ENCODE measurements at regions not wholly inside any gene's neighbourhood (a gene's known extent, or its start where the extent isn't known, plus 50 kb on each side); places are given as distances from the start of the nearest gene placed in this dataset.

GRCh38 chr2:75336451-75336850 is 137.1 kb upstream of the TACR1 start:
- Histone ChIP-seq H3K79me2 (ENCODE audit: control insufficient read depth, insufficient read depth, low read length) (no peaks in the 10 kb centered on the region), H3K4me1 (ENCODE audit: control insufficient read depth, insufficient read depth, low read length) (no peaks in the 10 kb centered on the region), H3K4me3 (no peak overlapping the region), H3K4me2 (ENCODE audit: control insufficient read depth, insufficient read depth) (no peak overlapping the region), H3K27me3 (replicated peaks in 1 of 2; ENCODE audit: control insufficient read depth in 2 of 2, insufficient read depth in 2 of 2, low read length in 1 of 2) (no peaks in the 10 kb centered on the region), H4K20me1 (ENCODE audit: control insufficient read depth, insufficient read depth) (no peaks in the 10 kb centered on the region), H3K9ac (ENCODE audit: control insufficient read depth, insufficient read depth, low read length) (no peak overlapping the region), H3K36me3 (ENCODE audit: control insufficient read depth in 2 of 2, insufficient read depth in 2 of 2, low read length in 1 of 2) (no peaks in the 10 kb centered on the region), H3K27ac (ENCODE audit: control insufficient read depth, insufficient read depth) (no peak overlapping the region), H3K9me3 (replicated peaks; ENCODE audit: control insufficient read depth, insufficient read depth, low read length) (no peaks in the 10 kb centered on the region), H2AFZ (ENCODE audit: control insufficient read depth, low read depth, low read length) (no peak overlapping the region)
- WGBS (ENCODE audit: insufficient coverage, insufficient replicate concordance, low lambda C conversion rate, missing lambda C conversion rate), result 66% methylated on average over 3 of the region's 3 CpGs
- ATAC-seq (no peak), FAIRE-seq (no peak), DNase-seq (ENCODE audit: low read depth, low spot score) (no peak)
- POLR2A ChIA-PET, result interaction anchor here (0.7 kb wide), 1 partner anchor 46 kb away, joined by 3 read pairs; no protein-coding TSS in a partner anchor
- CTCF ChIA-PET, result interaction anchor here (1.5 kb wide), 1 partner anchor 68 kb away, joined by 3 read pairs; no protein-coding TSS in a partner anchor
- TF ChIP-seq YBX1 (IDR thresholded peaks at IDR 0.05), result no peak
- TF ChIP-seq USF1 (IDR thresholded peaks at IDR 0.05; ENCODE audit: borderline replicate concordance, extremely low read length, insufficient read depth, low read depth, low read length), result no peak
- no peak for TF ChIP-seq SREBF2 (IDR thresholded peaks at IDR 0.05; ENCODE audit: low read length)
- in situ Hi-C loops (cut with MboI), result no loop called here
- no TSS peak for BruUV-seq (replicated peaks)
- SMC1A ChIA-PET (ENCODE audit: uncharacterized antibody, unreplicated experiment), result interaction anchor here (1.7 kb wide), 1 partner anchor 13 kb away, joined by 6 read pairs; no protein-coding TSS in a partner anchor
- RAD21 ChIA-PET (ENCODE audit: unreplicated experiment), result no interaction called here
- intact Hi-C loops (cut with micrococcal nuclease; ENCODE audit: unreplicated experiment), result no loop called here

GRCh38 chr2:75334076-75334475 is 134.8 kb upstream of the TACR1 start:
- FAIRE-seq (no peak), ATAC-seq (peak; percentile 20; the same call in 1 of the 3 replicates), DNase-seq (ENCODE audit: low read depth, low spot score) (no peak)
- ChIA-PET SMC1A (ENCODE audit: uncharacterized antibody, unreplicated experiment) (interaction anchor here (0.6 to 1.9 kb wide), 5 partner anchors 9 to 71 kb away, joined by 3 to 7 read pairs (median 3); no protein-coding TSS in a partner anchor), RAD21 (ENCODE audit: unreplicated experiment) (interaction anchor here (1.4 kb wide), 1 partner anchor 10 kb away, joined by 3 read pairs; no protein-coding TSS in a partner anchor), CTCF (interaction anchor here (0.9 to 2.3 kb wide), 4 partner anchors 9 to 80 kb away, joined by 3 to 6 read pairs (median 4); no protein-coding TSS in a partner anchor), POLR2A (interaction anchor here (0.7 to 1.5 kb wide), 3 partner anchors 9 to 134 kb away, joined by 3 read pairs; no protein-coding TSS in a partner anchor)
- no peaks in the 10 kb centered on the region for H4K20me1 ChIP-seq (ENCODE audit: control insufficient read depth, insufficient read depth)
- no peaks in the 10 kb centered on the region for H3K9me3 ChIP-seq (replicated peaks; ENCODE audit: control insufficient read depth, insufficient read depth, low read length)
- H3K27me3 ChIP-seq (replicated peaks in 1 of 2; ENCODE audit: control insufficient read depth in 2 of 2, insufficient read depth in 2 of 2, low read length in 1 of 2), result no peaks in the 10 kb centered on the region
- H3K4me2 ChIP-seq (ENCODE audit: control insufficient read depth, insufficient read depth), result no peak overlapping the region
- BruUV-seq (replicated peaks), result no TSS peak
- in situ Hi-C loops (cut with MboI), result no loop called here
- H3K4me3 ChIP-seq, result no peak overlapping the region
- no peaks in the 10 kb centered on the region for H3K36me3 ChIP-seq (ENCODE audit: control insufficient read depth in 2 of 2, insufficient read depth in 2 of 2, low read length in 1 of 2)
- no peak overlapping the region for H2AFZ ChIP-seq (ENCODE audit: control insufficient read depth, low read depth, low read length)
- intact Hi-C loops (cut with micrococcal nuclease; ENCODE audit: unreplicated experiment), result no loop called here
- WGBS (ENCODE audit: insufficient coverage, insufficient replicate concordance, low lambda C conversion rate, missing lambda C conversion rate), result 42% methylated on average over 6 of the region's 6 CpGs
- no peaks in the 10 kb centered on the region for H3K79me2 ChIP-seq (ENCODE audit: control insufficient read depth, insufficient read depth, low read length)
- H3K9ac ChIP-seq (ENCODE audit: control insufficient read depth, insufficient read depth, low read length), result no peak overlapping the region
- H3K27ac ChIP-seq (ENCODE audit: control insufficient read depth, insufficient read depth), result no peak overlapping the region
- H3K4me1 ChIP-seq (ENCODE audit: control insufficient read depth, insufficient read depth, low read length), result no peaks in the 10 kb centered on the region
- TF ChIP-seq NBN (IDR thresholded peaks at IDR 0.05), result no peak
- TF ChIP-seq ZBTB4 (CRISPR knock-in tag; IDR thresholded peaks at IDR 0.05), result no peak
- no peak for TF ChIP-seq JUNB (IDR thresholded peaks at IDR 0.05)
- TF ChIP-seq NFIC (IDR thresholded peaks at IDR 0.05; ENCODE audit: low read depth, low read length), result no peak
- no peak for TF ChIP-seq SIN3A (IDR thresholded peaks at IDR 0.05; ENCODE audit: low read depth, low read length)
- no peak for TF ChIP-seq DPF2 (IDR thresholded peaks at IDR 0.05)

Data from GM12878 (cell line).